Fibroblast of lung (primary cell): ENCODE measurements at regions not wholly inside any gene's neighbourhood (a gene's known extent, or its start where the extent isn't known, plus 50 kb on each side); places are given as distances from the start of the nearest gene placed in this dataset.

Experiments used
- DNase-seq, 2 donors: peaks; one replicate each; pipeline versions ENCODE4 v3.0.0 to v3.0.0-alpha.2; 2010; ENCODE audit warnings: low read depth in 2 of 2
- H2AFZ ChIP-seq: 2 replicates; pipeline ENCODE4 v1.5.1; 2012; ENCODE audit warnings: low read length, control low read depth, inconsistent platforms
- H3K27ac ChIP-seq: 2 replicates; pipeline ENCODE4 v1.5.1; 2011; ENCODE audit warnings: low read length, control low read depth; ENCODE audit not compliant: insufficient read depth
- H3K27me3 ChIP-seq: 2 replicates; pipeline ENCODE4 v1.5.1; 2011; ENCODE audit warnings: mild to moderate bottlenecking, low read length; ENCODE audit not compliant: control insufficient read depth, insufficient read depth
- H3K36me3 ChIP-seq: 2 replicates; pipeline ENCODE4 v1.5.1; 2011; ENCODE audit warnings: low read length; ENCODE audit not compliant: control insufficient read depth, insufficient read depth
- H3K4me1 ChIP-seq: 2 replicates; pipeline ENCODE4 v1.5.1; 2011; ENCODE audit warnings: low read length; ENCODE audit not compliant: control insufficient read depth, insufficient read depth; ENCODE audit errors: extremely low read depth
- H3K4me2 ChIP-seq: 2 replicates; pipeline ENCODE4 v1.5.1; 2011; ENCODE audit warnings: low read length, control low read depth; ENCODE audit not compliant: insufficient read depth; ENCODE audit errors: extremely low read depth
- H3K4me3 ChIP-seq, 4 experiments: fragments of 200-600 bp in 1 of 4; sonication (generic) in 1 of 4; replicated peaks in 1 of 4; 2 replicates each; pipeline ENCODE4 v1.5.1; 2011 to 2016; ENCODE audit warnings: low read length in 4 of 4, low read depth in 3 of 4, mild to moderate bottlenecking in 3 of 4, control low read depth in 2 of 4, inconsistent platforms in 1 of 4, mixed read lengths in 1 of 4; ENCODE audit not compliant: insufficient read depth in 1 of 4; ENCODE audit errors: control extremely low read depth in 1 of 4
- H3K79me2 ChIP-seq: 2 replicates; pipeline ENCODE4 v1.5.1; 2012; ENCODE audit warnings: mild to moderate bottlenecking, low read length, inconsistent platforms; ENCODE audit not compliant: control insufficient read depth, insufficient read depth
- H3K9ac ChIP-seq: 2 replicates; pipeline ENCODE4 v1.5.1; 2011; ENCODE audit warnings: mild to moderate bottlenecking, low read length, control low read depth; ENCODE audit not compliant: insufficient read depth
- H3K9me3 ChIP-seq: 2 replicates; pipeline ENCODE4 v1.5.1; 2012; ENCODE audit warnings: low read depth, low read length; ENCODE audit not compliant: control insufficient read depth, insufficient read depth
- H4K20me1 ChIP-seq: 2 replicates; pipeline ENCODE4 v1.5.1; 2011; ENCODE audit warnings: low read length; ENCODE audit not compliant: control insufficient read depth, insufficient read depth; ENCODE audit errors: extremely low read depth
- CTCF ChIP-seq, 2 donors: IDR thresholded peaks in 1 of 2; conservative IDR thresholded peaks in 1 of 2; 1 replicate in 1 of 2; 2 replicates in 1 of 2; pipeline ENCODE4 v1.5.1; 2011 to 2012; ENCODE audit warnings: low read length in 2 of 2, control low read depth in 1 of 2, inconsistent platforms in 1 of 2, low read depth in 1 of 2, mild to moderate bottlenecking in 1 of 2
- EZH2 ChIP-seq: IDR thresholded peaks from 2 replicates; pipeline ENCODE4 v1.5.1; 2012; ENCODE audit warnings: low read length, control low read depth, mild to moderate bottlenecking; ENCODE audit errors: missing control alignments

GRCh38 chr14:84750284-84750683, 779.7 kb upstream of the FLRT2 start:
- TF ChIP-seq CTCF (conservative IDR thresholded peaks at IDR 0.05 in 1 of 2, IDR thresholded peaks at IDR 0.05 in 1 of 2; ENCODE audit: low read depth in 1 of 2, low read length in 2 of 2) (no peak), EZH2 (no peak)
- Histone ChIP-seq H3K27ac (no peak overlapping the region), H3K4me1 (no peaks in the 10 kb centered on the region), H3K79me2 (no peaks in the 10 kb centered on the region), H3K27me3 (no peaks in the 10 kb centered on the region), H3K4me2 (no peak overlapping the region), H2AFZ (no peak overlapping the region), H3K9me3 (no peaks in the 10 kb centered on the region), H3K9ac (no peak overlapping the region), H4K20me1 (no peaks in the 10 kb centered on the region), H3K4me3 (no peak overlapping the region), H3K36me3 (no peaks in the 10 kb centered on the region)
- no peak for DNase-seq

GRCh38 chr14:84750763-84751554, 779.0 kb upstream of the FLRT2 start:
- no peak overlapping the region for H3K27ac ChIP-seq
- DNase-seq, result peak; percentile 27 to 70
- H3K27me3 ChIP-seq, result no peaks in the 10 kb centered on the region
- H4K20me1 ChIP-seq, result no peaks in the 10 kb centered on the region
- H3K79me2 ChIP-seq, result no peaks in the 10 kb centered on the region
- TF ChIP-seq CTCF (conservative IDR thresholded peaks at IDR 0.05 in 1 of 2, IDR thresholded peaks at IDR 0.05 in 1 of 2; ENCODE audit: low read depth in 1 of 2, low read length in 2 of 2) (no peak), EZH2 (no peak)
- H3K4me1 ChIP-seq, result no peaks in the 10 kb centered on the region
- no peaks in the 10 kb centered on the region for H3K36me3 ChIP-seq
- no peak overlapping the region for H3K4me3 ChIP-seq
- H3K9me3 ChIP-seq, result no peaks in the 10 kb centered on the region
- H3K4me2 ChIP-seq, result no peak overlapping the region
- no peak overlapping the region for H2AFZ ChIP-seq
- H3K9ac ChIP-seq, result no peak overlapping the region

GRCh38 chr14:84751745-84752144, 778.2 kb upstream of the FLRT2 start:
- TF ChIP-seq CTCF (conservative IDR thresholded peaks at IDR 0.05 in 1 of 2, IDR thresholded peaks at IDR 0.05 in 1 of 2; ENCODE audit: low read depth in 1 of 2, low read length in 2 of 2) (no peak), EZH2 (no peak)
- Histone ChIP-seq H3K79me2 (no peaks in the 10 kb centered on the region), H3K4me3 (no peak overlapping the region), H3K36me3 (no peaks in the 10 kb centered on the region), H4K20me1 (no peaks in the 10 kb centered on the region), H3K9me3 (no peaks in the 10 kb centered on the region), H3K27ac (no peak overlapping the region), H3K27me3 (no peaks in the 10 kb centered on the region), H3K9ac (no peak overlapping the region), H3K4me1 (no peaks in the 10 kb centered on the region), H3K4me2 (no peak overlapping the region), H2AFZ (no peak overlapping the region)
- no peak for DNase-seq
